GM23338 (cell line): ENCODE measurements at regions not wholly inside any gene's neighbourhood (a gene's known extent, or its start where the extent isn't known, plus 50 kb on each side); places are given as distances from the start of the nearest gene placed in this dataset.

Experiments
- ATAC-seq: fragments of 200-7000 bp; cut with Tn5 transposase; 3 replicates; pipeline ENCODE4 v1.9.1; 2020
- DNase-seq: peaks from one replicate; pipeline ENCODE4 v3.0.0-alpha.2; 2015; ENCODE audit warnings: low spot score
- H2AFZ ChIP-seq: fragments of 200-600 bp; sonication (generic); 2 replicates; pipeline ENCODE4 v1.8.0; 2016; ENCODE audit warnings: antibody characterized with exemption, mild to moderate bottlenecking, moderate library complexity
- H3F3A ChIP-seq: fragments of 200-600 bp; sonication (generic); replicated peaks from 2 replicates; pipeline ENCODE4 v1.8.0; 2017; ENCODE audit warnings: antibody characterized with exemption, mixed run types, low read depth
- H3K27ac ChIP-seq: fragments of 200-600 bp; sonication (generic); 2 replicates; pipeline ENCODE4 v1.6.1; 2016; ENCODE audit warnings: low read depth
- H3K27me3 ChIP-seq: fragments of 200-600 bp; sonication (generic); 2 replicates; pipeline ENCODE4 v1.8.0; 2016; ENCODE audit warnings: mild to moderate bottlenecking, mixed run types, moderate library complexity; ENCODE audit not compliant: insufficient read depth
- H3K36me3 ChIP-seq: fragments of 200-600 bp; sonication (generic); 2 replicates; pipeline ENCODE4 v1.8.0; 2016; ENCODE audit warnings: mild to moderate bottlenecking; ENCODE audit not compliant: insufficient read depth
- H3K4me1 ChIP-seq: fragments of 200-600 bp; sonication (generic); 2 replicates; pipeline ENCODE4 v1.8.0; 2016; ENCODE audit warnings: mild to moderate bottlenecking, moderate library complexity; ENCODE audit not compliant: insufficient read depth
- H3K4me2 ChIP-seq: fragments of 200-600 bp; sonication (generic); 2 replicates; pipeline ENCODE4 v1.7.1; 2017; ENCODE audit warnings: mixed run types
- H3K4me3 ChIP-seq: fragments of 200-600 bp; sonication (generic); 2 replicates; pipeline ENCODE4 v1.6.1; 2016; ENCODE audit warnings: mixed run types
- H3K79me2 ChIP-seq: fragments of 200-600 bp; sonication (generic); replicated peaks from 2 replicates; pipeline ENCODE4 v1.8.0; 2017; ENCODE audit warnings: mild to moderate bottlenecking; ENCODE audit not compliant: insufficient read depth
- H3K9me2 ChIP-seq: fragments of 200-600 bp; sonication (generic); 2 replicates; pipeline ENCODE4 v1.8.0; 2017; ENCODE audit not compliant: insufficient read depth
- H4K20me1 ChIP-seq: fragments of 200-600 bp; sonication (generic); replicated peaks from 2 replicates; pipeline ENCODE4 v1.8.0; 2017; ENCODE audit warnings: mild to moderate bottlenecking; ENCODE audit not compliant: insufficient read depth
- H3K27ac Mint-ChIP-seq: 2 replicates; pipeline ENCODE4 v1.8.0; 2020; ENCODE audit warnings: inconsistent platforms, mild to moderate bottlenecking, moderate library complexity, mixed read lengths
- H3K27me3 Mint-ChIP-seq: 3 replicates; pipeline ENCODE4 v1.8.0; 2022; ENCODE audit warnings: low read depth, mild to moderate bottlenecking, moderate library complexity, mixed read lengths, inconsistent platforms; ENCODE audit not compliant: insufficient read depth, poor library complexity
- H3K36me3 Mint-ChIP-seq: 3 replicates; pipeline ENCODE4 v1.8.0; 2021; ENCODE audit warnings: low read depth, mild to moderate bottlenecking, inconsistent platforms, moderate library complexity, mixed read lengths
- H3K4me1 Mint-ChIP-seq: 3 replicates; pipeline ENCODE4 v1.8.0; 2020; ENCODE audit warnings: mild to moderate bottlenecking, inconsistent platforms, mixed read lengths
- H3K4me3 Mint-ChIP-seq: 3 replicates; pipeline ENCODE4 v1.8.0; 2021; ENCODE audit warnings: moderate library complexity, mild to moderate bottlenecking, inconsistent platforms, mixed read lengths
- H3K9me3 Mint-ChIP-seq: 3 replicates; pipeline ENCODE4 v1.8.0; 2020; ENCODE audit warnings: moderate library complexity, mild to moderate bottlenecking, inconsistent platforms, mixed read lengths
- CREB1 ChIP-seq: fragments of 250-450 bp; sonication (Bioruptor Pico); IDR thresholded peaks from 2 replicates; pipeline ENCODE4 v1.5.0; 2020; ENCODE audit warnings: low read depth, mild to moderate bottlenecking, moderate library complexity
- CTCF ChIP-seq, 2 experiments: fragments of 200-600 bp in 1 of 2; sonication (generic) in 1 of 2; conservative IDR thresholded peaks; 2 replicates each; pipeline versions ENCODE4 v1.5.1 to v1.6.1; 2016 to 2017; ENCODE audit warnings: antibody characterized with exemption in 2 of 2, low read depth in 2 of 2, mild to moderate bottlenecking in 2 of 2, moderate library complexity in 1 of 2
- EZH2 ChIP-seq: fragments of 200-600 bp; sonication (generic); IDR thresholded peaks from one replicate; pipeline ENCODE4 v1.8.0; 2017; ENCODE audit warnings: antibody characterized with exemption, mild to moderate bottlenecking, low read depth; ENCODE audit not compliant: unreplicated experiment
- JUNB ChIP-seq: IDR thresholded peaks from one replicate; pipeline ENCODE4 v1.6.1; 2016; ENCODE audit warnings: antibody characterized with exemption; ENCODE audit not compliant: unreplicated experiment
- NANOG ChIP-seq: IDR thresholded peaks from 2 replicates; pipeline ENCODE4 v1.6.1; 2016; ENCODE audit warnings: antibody characterized with exemption, borderline replicate concordance
- POLR2AphosphoS5 ChIP-seq: IDR thresholded peaks from 2 replicates; pipeline ENCODE4 v1.6.1; 2016; ENCODE audit warnings: antibody characterized with exemption, low read depth
- REST ChIP-seq: IDR thresholded peaks from one replicate; pipeline ENCODE4 v1.6.1; 2018; ENCODE audit warnings: antibody characterized with exemption; ENCODE audit not compliant: unreplicated experiment
- STAT1 ChIP-seq: IDR thresholded peaks from one replicate; pipeline ENCODE4 v1.6.1; 2016; ENCODE audit warnings: antibody characterized with exemption; ENCODE audit not compliant: unreplicated experiment
- ZNF114 ChIP-seq: fragments of 250-450 bp; sonication (Bioruptor Pico); IDR thresholded peaks from 2 replicates; pipeline ENCODE4 v1.5.0; 2020; ENCODE audit warnings: mild to moderate bottlenecking, moderate library complexity
- ZNF331 ChIP-seq: fragments of 250-450 bp; sonication (Bioruptor Pico); IDR thresholded peaks from 2 replicates; pipeline ENCODE4 v1.5.0; 2020; ENCODE audit warnings: low read depth, mild to moderate bottlenecking, moderate library complexity

- TF ChIP-seq CTCF (conservative IDR thresholded peaks at IDR 0.05; ENCODE audit: low read depth in 2 of 2) = no peak
- TF ChIP-seq ZNF114 (CRISPR knock-in tag) = no peak
- no peak for TF ChIP-seq EZH2
- TF ChIP-seq STAT1 = no peak
- no peak for TF ChIP-seq NANOG
These were observed 102.8 kb upstream of the PFN2 start (continued) for GRCh38 chr3:150073513-150073912.

GRCh38 chr3:150073031-150073430 is 102.3 kb upstream of the PFN2 start:
- H3K4me3 ChIP-seq = no peak overlapping the region
- no peaks in the 10 kb centered on the region for H4K20me1 ChIP-seq
- H3K36me3 ChIP-seq = peaks cover 6% of the 10 kb centered on the region; the same call in 1 of the 2 replicates
- H3F3A ChIP-seq = no peaks in the 10 kb centered on the region
- no peak for DNase-seq
- H3K4me2 ChIP-seq = no peak overlapping the region
- no peak overlapping the region for H2AFZ ChIP-seq
- no peaks in the 10 kb centered on the region; the same call in 1 of the 2 replicates for H3K4me1 ChIP-seq
- TF ChIP-seq ZNF331 (CRISPR knock-in tag) (no peak), NANOG (no peak)
- H3K79me2 ChIP-seq = no peaks in the 10 kb centered on the region
- 0 out of 2 replicates have a peak, but pooled peaks cover 7% of the 10 kb centered on the region for H3K9me2 ChIP-seq
- Mint-ChIP-seq H3K4me1 (peaks cover 8% of the 10 kb centered on the region), H3K36me3 (0 out of 3 replicates have a peak, but pooled peaks cover 3% of the 10 kb centered on the region), H3K9me3 (peaks cover 12% of the 10 kb centered on the region; the same call in 2 of the 3 replicates), H3K4me3 (no peak overlapping the region), H3K27ac (no peak overlapping the region), H3K27me3 (peaks cover 2% of the 10 kb centered on the region)
- H3K27ac ChIP-seq = no peak overlapping the region
- no peaks in the 10 kb centered on the region for H3K27me3 ChIP-seq
- no peak for ATAC-seq

- Histone ChIP-seq H3K79me2 (no peaks in the 10 kb centered on the region), H4K20me1 (no peaks in the 10 kb centered on the region), H3K4me2 (no peak overlapping the region), H2AFZ (no peak overlapping the region), H3K36me3 (peaks cover 6% of the 10 kb centered on the region; the same call in 1 of the 2 replicates), H3K27me3 (no peaks in the 10 kb centered on the region), H3K4me1 (no peaks in the 10 kb centered on the region; the same call in 1 of the 2 replicates), H3K4me3 (no peak overlapping the region), H3F3A (no peaks in the 10 kb centered on the region), H3K9me2 (0 out of 2 replicates have a peak, but pooled peaks cover 8% of the 10 kb centered on the region), H3K27ac (no peak overlapping the region)
- Mint-ChIP-seq H3K27me3 (peaks cover 2% of the 10 kb centered on the region), H3K4me1 (peaks cover 8% of the 10 kb centered on the region), H3K27ac (no peak overlapping the region), H3K4me3 (no peak overlapping the region), H3K36me3 (0 out of 3 replicates have a peak, but pooled peaks cover 3% of the 10 kb centered on the region), H3K9me3 (peaks cover 12% of the 10 kb centered on the region; the same call in 2 of the 3 replicates)
- DNase-seq (no peak), ATAC-seq (no peak)
- no peak for TF ChIP-seq ZNF331 (CRISPR knock-in tag)
- no peak for TF ChIP-seq NANOG
- no peak for TF ChIP-seq JUNB
- no peak for TF ChIP-seq STAT1
- no peak for TF ChIP-seq CREB1
- no peak for TF ChIP-seq ZNF114 (CRISPR knock-in tag)
- TF ChIP-seq REST = no peak
- no peak for TF ChIP-seq CTCF (conservative IDR thresholded peaks at IDR 0.05; ENCODE audit: low read depth in 2 of 2)
- TF ChIP-seq EZH2 = no peak
- no peak for TF ChIP-seq POLR2AphosphoS5
These were observed 101.9 kb upstream of the PFN2 start for GRCh38 chr3:150072576-150072975.
